GM19455 (cell line): ENCODE measurements at regions not wholly inside any gene's neighbourhood (a gene's known extent, or its start where the extent isn't known, plus 50 kb on each side); places are given as distances from the start of the nearest gene placed in this dataset.

Experiments
- ATAC-seq: cut with Tn5 transposase; IDR thresholded peaks from one replicate; pipeline ENCODE4 v1.9.1; 2021; ENCODE audit not compliant: unreplicated experiment

- ATAC-seq, result no peak
These were observed 486.1 kb upstream of the KLF12 start for GRCh38 chr13:74620308-74620707.

DNA sequence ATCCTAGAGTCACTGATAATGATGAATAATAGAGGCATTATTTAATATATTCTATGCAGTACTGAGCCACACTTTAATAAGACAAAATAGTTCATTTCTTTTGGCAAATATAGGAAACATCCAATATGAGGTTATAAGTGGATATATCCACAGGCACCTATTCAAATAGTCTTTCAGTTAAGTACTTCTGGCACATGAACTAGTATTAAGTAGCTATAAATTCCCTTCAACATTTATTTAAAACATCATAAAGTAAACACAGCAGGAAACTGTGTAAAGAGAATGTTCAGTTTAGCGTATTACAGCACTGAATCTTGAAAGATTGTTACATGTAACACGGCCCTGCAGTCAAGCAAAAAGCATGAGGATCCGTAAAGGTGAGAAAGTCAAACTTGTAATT is 463.3 kb upstream of the KLF12 start:
- no peak for ATAC-seq

- ATAC-seq, result no peak
These were observed 462.5 kb upstream of the KLF12 start for GRCh38 chr13:74596691-74597090.

GRCh38 chr13:74593688-74594087 is 459.5 kb upstream of the KLF12 start:
- ATAC-seq, result no peak

DNA sequence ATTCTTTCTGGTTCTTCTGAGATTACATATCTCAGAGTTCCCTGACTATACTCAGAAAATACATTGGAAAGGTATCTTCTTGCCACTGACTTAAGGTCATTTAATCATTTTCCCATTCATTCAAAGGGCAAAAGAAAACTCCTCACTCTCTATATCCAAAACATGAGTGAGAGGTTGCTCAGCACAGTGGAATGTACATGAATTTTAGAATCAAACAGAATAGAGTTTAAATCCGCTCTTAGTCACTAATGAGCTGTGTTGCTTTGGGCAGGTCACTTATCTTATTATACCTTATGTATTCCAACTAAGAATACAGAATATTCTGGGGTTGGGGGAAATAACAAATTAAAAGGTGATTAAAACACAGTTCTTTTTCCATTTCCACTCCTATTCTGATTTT is 452.6 kb upstream of the KLF12 start:
- no peak for ATAC-seq

GRCh38 chr13:74576420-74576819 is 442.2 kb upstream of the KLF12 start:
- ATAC-seq, result no peak

GRCh38 chr13:74575729-74576125 is 441.5 kb upstream of the KLF12 start:
- ATAC-seq, result no peak

- no peak for ATAC-seq
These were observed 440.9 kb upstream of the KLF12 start for GRCh38 chr13:74574964-74575728.

GRCh38 chr13:74573654-74574053 is 439.4 kb upstream of the KLF12 start:
- ATAC-seq, result no peak

GRCh38 chr13:74571811-74572210 is 437.6 kb upstream of the KLF12 start:
- no peak for ATAC-seq

GRCh38 chr13:74570834-74571233 is 436.6 kb upstream of the KLF12 start:
- ATAC-seq, result no peak

GRCh38 chr13:74570046-74570445 is 435.8 kb upstream of the KLF12 start:
- ATAC-seq, result no peak

DNA sequence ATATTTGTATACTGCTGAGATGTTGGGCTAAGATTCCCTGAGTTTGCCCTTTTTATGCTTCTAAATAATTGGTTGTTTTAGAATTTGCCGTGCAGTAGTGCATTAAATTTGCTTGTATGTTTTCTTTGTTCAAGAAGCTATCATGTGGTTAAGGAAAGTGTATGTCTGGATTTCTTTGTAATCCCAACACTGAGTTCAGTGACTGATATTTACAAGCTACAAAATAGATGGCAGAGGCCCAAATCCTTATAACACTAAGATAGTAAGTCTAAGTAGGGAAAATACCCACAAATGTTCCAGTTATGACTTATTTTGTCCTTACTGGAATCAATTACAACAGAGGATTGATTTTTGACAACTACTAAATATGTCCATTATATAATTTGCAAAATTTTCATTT is 435.0 kb upstream of the KLF12 start:
- ATAC-seq, result no peak

DNA sequence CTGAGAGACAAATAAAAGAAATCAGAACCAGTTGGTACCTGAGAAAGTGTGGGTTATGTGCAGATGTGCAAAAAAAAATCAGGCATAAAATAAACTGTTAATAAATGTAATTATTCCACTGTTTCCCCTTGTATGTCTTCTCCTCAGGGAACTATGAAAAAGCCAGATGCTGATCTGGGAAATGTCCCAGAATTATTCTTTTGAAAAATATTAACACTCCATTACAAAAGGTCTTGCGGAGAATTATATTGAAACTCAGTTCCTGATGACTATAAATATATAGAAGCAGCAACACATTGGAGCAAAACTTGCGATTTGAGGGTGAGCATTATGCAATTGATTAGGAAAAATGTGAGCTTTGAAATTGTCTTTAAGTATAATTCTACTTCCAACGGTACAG is 433.3 kb upstream of the KLF12 start:
- ATAC-seq, result no peak

DNA sequence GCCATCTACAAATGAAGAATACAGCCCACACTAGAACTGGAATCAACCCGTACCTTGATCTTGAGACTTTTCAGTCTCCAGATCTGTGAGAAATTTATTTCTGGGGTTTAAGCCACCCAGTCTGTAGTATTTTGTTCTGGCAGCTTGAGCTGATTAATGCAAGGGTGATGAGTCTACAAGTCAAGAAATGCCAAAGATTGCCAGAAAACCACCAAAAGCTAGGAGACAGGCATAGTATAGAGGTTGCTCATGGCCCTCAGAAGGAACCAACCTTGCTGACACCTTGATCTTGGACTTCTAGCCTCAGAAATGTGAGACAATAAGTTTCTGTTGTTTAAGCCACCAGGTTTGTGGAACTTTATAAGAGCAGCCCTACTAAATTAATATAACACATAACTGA is 428.2 kb upstream of the KLF12 start:
- no peak for ATAC-seq

- no peak for ATAC-seq
These were observed 427.0 kb upstream of the KLF12 start for GRCh38 chr13:74561155-74561554.

DNA sequence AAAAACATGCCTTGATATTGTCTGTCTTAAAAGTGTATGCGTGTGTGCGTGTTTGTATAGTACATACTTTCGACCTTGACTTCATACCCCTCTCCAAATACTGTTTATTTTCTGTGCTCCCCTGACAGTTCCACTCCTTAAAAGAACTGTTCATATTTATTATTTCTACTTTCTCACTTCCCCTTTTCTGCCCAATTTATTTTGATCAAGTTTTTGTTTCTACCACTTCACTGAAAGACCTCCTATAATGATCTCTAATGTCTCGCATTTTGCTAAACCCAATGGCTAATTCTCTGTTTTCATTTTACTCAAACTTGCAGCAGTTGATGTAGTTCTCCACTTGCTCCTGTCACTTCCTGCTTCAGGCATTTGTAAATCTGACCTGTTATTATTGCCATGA is 426.1 kb upstream of the KLF12 start:
- peak; percentile 83 for ATAC-seq

DNA sequence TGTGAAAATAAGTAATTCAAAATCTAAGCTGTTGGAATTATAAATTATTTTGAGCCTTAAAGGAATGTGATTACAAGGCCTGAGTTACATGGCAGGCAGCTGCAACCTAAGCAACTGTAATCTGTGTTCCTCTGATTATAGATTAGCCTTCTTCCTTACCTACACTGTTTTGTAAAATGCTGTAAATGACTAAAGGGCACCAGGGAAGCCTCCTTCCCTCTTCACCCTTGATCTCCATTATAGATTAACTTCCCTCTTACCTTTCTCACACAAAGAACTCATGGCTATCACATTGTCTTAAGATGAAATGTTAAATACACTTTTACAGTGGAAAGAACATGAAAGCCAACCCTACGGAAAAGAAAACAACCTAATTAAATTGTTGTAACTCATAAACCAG is 423.7 kb upstream of the KLF12 start:
- no peak for ATAC-seq

DNA sequence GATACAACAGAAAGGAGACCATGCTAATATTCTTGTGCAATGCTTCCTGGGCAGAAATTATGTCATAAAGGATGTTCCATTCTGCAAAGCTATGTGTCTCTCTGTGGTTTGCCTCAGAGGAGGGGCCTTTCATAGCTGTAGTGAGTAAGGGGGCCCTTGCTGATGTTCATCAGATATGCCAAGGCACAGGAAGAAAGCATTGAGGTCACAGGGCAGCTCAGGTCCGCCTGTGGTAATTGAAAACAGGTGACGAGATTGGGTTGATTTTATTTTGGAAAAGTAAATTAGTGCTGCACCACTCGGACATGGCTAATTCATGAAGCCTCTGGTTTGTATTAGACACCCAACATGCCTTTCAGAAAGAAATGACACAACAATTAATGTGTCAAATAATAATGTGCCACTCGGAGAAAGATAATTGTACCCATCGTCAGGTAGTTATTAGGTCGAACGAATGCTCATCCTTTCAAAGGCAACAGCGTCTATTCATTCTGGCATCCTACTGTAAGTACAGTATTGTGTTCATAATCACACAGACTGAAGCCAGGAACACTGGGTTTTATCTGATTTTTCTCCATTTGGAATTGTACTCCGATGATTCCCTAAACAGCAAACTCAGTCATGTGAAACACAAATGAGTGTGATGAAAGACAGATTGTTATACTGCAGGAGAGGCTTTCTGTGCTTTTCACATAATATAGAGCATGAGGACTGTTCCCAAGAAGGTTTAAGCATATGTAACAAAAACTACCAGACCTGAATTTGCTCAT is 421.6 kb upstream of the KLF12 start:
- no peak for ATAC-seq

GRCh38 chr13:74555276-74555625 is 421.0 kb upstream of the KLF12 start:
- ATAC-seq, result no peak

GRCh38 chr13:74554569-74555275 is 420.5 kb upstream of the KLF12 start:
- no peak for ATAC-seq

GRCh38 chr13:74550039-74550438 is 415.8 kb upstream of the KLF12 start:
- ATAC-seq, result no peak
